ENCODE measurements at regions not wholly inside any gene's neighbourhood (a gene's known extent, or its start where the extent isn't known, plus 50 kb on each side); places are given as distances from the start of the nearest gene placed in this dataset.

DNA sequence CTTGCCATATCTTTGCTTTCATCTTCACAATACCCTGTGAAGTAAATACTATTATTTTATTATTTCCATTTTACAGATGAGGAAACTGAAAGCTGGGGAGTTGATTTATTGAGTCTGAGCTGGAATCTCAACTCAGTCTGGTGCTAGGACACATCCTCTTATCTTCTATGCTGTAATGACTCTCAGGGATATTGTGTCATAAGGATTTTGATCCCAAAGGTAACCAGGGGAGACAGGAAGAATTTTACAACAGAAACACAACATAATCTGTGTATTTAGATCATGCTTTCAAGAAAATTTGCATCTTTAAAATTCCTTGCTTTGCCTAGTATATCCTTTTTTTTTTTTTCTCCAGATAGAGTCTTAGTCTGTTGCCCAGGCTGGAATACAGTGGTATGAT is 123.3 kb upstream of the BTG1 start:
- TF ChIP-seq EP300 (IDR thresholded peaks at IDR 0.05), result no peak
- TF ChIP-seq, protein P1, sequence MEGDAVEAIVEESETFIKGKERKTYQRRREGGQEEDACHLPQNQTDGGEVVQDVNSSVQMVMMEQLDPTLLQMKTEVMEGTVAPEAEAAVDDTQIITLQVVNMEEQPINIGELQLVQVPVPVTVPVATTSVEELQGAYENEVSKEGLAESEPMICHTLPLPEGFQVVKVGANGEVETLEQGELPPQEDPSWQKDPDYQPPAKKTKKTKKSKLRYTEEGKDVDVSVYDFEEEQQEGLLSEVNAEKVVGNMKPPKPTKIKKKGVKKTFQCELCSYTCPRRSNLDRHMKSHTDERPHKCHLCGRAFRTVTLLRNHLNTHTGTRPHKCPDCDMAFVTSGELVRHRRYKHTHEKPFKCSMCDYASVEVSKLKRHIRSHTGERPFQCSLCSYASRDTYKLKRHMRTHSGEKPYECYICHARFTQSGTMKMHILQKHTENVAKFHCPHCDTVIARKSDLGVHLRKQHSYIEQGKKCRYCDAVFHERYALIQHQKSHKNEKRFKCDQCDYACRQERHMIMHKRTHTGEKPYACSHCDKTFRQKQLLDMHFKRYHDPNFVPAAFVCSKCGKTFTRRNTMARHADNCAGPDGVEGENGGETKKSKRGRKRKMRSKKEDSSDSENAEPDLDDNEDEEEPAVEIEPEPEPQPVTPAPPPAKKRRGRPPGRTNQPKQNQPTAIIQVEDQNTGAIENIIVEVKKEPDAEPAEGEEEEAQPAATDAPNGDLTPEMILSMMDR (IDR thresholded peaks at IDR 0.05), result no peak
- no peak for TF ChIP-seq POLR2A (IDR thresholded peaks at IDR 0.05; ENCODE audit: low read depth)
